A673 (cell line): ENCODE measurements at regions not wholly inside any gene's neighbourhood (a gene's known extent, or its start where the extent isn't known, plus 50 kb on each side); places are given as distances from the start of the nearest gene placed in this dataset.

Source experiments
- BruUV-seq: library from RNA; stranded (reverse); fragments of 400-500 nt; replicated peaks from 2 replicates; lab custom pipeline; 2021; lab: Mats Ljungman, UMichigan
- CTCF ChIA-PET: fragments of 300-600 bp; sonication (Branson Sonifier 250); formaldehyde crosslinking; loops from one replicate; lab custom pipeline; 2022; ENCODE audit warnings: antibody characterized with exemption; lab: Charles Lee
- POLR2A ChIA-PET: fragments of 300-600 bp; sonication (Branson Sonifier 250); formaldehyde crosslinking; loops from one replicate; lab custom pipeline; 2022; ENCODE audit warnings: antibody characterized with exemption; ENCODE audit not compliant: low non-redundant PET; lab: Charles Lee
- DNase-seq: peaks from one replicate; pipeline ENCODE4 v3.0.0-alpha.2; 2015; ENCODE audit warnings: low spot score
- H3K27ac ChIP-seq: fragments of 200-600 bp; sonication (generic); 2 replicates; pipeline ENCODE4 v1.5.1; 2016; ENCODE audit warnings: mixed run types, low read depth, mild to moderate bottlenecking, mixed read lengths, antibody characterized with exemption, low read length; ENCODE audit not compliant: poor library complexity, severe bottlenecking
- H3K27me3 ChIP-seq: fragments of 200-600 bp; sonication (generic); replicated peaks from 2 replicates; pipeline ENCODE4 v1.6.1; 2017; ENCODE audit warnings: mixed run types, low read depth, mild to moderate bottlenecking, mixed read lengths, antibody characterized with exemption, low read length; ENCODE audit not compliant: insufficient read depth, poor library complexity
- H3K36me3 ChIP-seq: fragments of 200-600 bp; sonication (generic); 2 replicates; pipeline ENCODE4 v1.6.1; 2016; ENCODE audit warnings: mixed run types, mild to moderate bottlenecking, mixed read lengths, antibody characterized with exemption, low read length; ENCODE audit not compliant: insufficient read depth, poor library complexity, severe bottlenecking
- H3K4me1 ChIP-seq: fragments of 200-600 bp; sonication (generic); 2 replicates; pipeline ENCODE4 v1.6.1; 2017; ENCODE audit warnings: mixed run types, mild to moderate bottlenecking, mixed read lengths, antibody characterized with exemption, low read length; ENCODE audit not compliant: insufficient read depth, poor library complexity, severe bottlenecking
- H3K4me3 ChIP-seq: fragments of 200-600 bp; sonication (generic); 2 replicates; pipeline ENCODE4 v1.5.1; 2016; ENCODE audit warnings: low read depth, mixed run types, mild to moderate bottlenecking, mixed read lengths, low read length; ENCODE audit not compliant: poor library complexity, severe bottlenecking
- H3K9me3 ChIP-seq: fragments of 200-600 bp; sonication (generic); 2 replicates; pipeline ENCODE4 v1.6.1; 2016; ENCODE audit warnings: mixed run types, low read depth, mild to moderate bottlenecking, mixed read lengths, antibody characterized with exemption, low read length; ENCODE audit not compliant: poor library complexity, severe bottlenecking
- EZH2 ChIP-seq: fragments of 200-600 bp; sonication (generic); IDR thresholded peaks from 2 replicates; pipeline ENCODE4 v1.6.1; 2017; ENCODE audit warnings: borderline replicate concordance, low read depth, mild to moderate bottlenecking, mixed read lengths, antibody characterized with exemption, low read length; ENCODE audit not compliant: poor library complexity, severe bottlenecking
- intact Hi-C: fragments of 100-400 bp; cut with micrococcal nuclease; formaldehyde crosslinking; loops from one replicate; pipeline ENCODE4 v1.10.0; 2022; ENCODE audit not compliant: unreplicated experiment
- TF ChIP-seq, protein P1 (sequence below): fragments of 300-800, 200-600 bp; sonication (generic); conservative IDR thresholded peaks from 2 replicates; pipeline ENCODE4 v1.5.1; 2017; ENCODE audit warnings: low read depth, mild to moderate bottlenecking, antibody characterized with exemption, low read length, moderate library complexity, mixed read lengths

DNA sequence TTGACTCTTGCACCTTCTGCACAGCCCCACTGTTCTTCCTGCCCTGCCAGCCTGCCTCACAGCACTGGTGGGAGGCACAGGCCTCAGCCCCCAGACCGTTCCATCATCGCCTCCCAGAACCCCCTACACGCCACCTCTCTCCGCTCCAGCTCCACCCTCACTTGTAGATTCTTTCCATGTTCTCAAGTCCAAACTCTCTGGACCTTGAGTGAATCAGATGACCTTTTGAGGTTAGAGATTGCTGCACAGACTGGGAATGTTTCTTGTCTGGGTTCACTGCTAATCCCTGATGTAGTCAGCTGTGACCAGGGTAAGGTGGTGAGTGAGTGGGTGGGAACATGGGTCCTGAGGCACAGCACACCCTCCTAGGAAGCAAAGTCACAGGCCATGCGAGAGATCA is 272.4 kb downstream of the IRF8 start:
- no TSS peak for BruUV-seq
- peaks cover 57% of the 10 kb centered on the region for H3K27me3 ChIP-seq
- H3K9me3 ChIP-seq: peaks cover under 1% of the 10 kb centered on the region
- H3K4me3 ChIP-seq: no peak overlapping the region
- H3K36me3 ChIP-seq: no peaks in the 10 kb centered on the region
- no peak overlapping the region for H3K27ac ChIP-seq
- intact Hi-C loops: no loop called here
- POLR2A ChIA-PET: no interaction called here
- no peak for TF ChIP-seq EZH2
- TF ChIP-seq, protein P1, sequence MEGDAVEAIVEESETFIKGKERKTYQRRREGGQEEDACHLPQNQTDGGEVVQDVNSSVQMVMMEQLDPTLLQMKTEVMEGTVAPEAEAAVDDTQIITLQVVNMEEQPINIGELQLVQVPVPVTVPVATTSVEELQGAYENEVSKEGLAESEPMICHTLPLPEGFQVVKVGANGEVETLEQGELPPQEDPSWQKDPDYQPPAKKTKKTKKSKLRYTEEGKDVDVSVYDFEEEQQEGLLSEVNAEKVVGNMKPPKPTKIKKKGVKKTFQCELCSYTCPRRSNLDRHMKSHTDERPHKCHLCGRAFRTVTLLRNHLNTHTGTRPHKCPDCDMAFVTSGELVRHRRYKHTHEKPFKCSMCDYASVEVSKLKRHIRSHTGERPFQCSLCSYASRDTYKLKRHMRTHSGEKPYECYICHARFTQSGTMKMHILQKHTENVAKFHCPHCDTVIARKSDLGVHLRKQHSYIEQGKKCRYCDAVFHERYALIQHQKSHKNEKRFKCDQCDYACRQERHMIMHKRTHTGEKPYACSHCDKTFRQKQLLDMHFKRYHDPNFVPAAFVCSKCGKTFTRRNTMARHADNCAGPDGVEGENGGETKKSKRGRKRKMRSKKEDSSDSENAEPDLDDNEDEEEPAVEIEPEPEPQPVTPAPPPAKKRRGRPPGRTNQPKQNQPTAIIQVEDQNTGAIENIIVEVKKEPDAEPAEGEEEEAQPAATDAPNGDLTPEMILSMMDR: no peak
- no peak for DNase-seq
- CTCF ChIA-PET: no interaction called here
- no peaks in the 10 kb centered on the region for H3K4me1 ChIP-seq

DNA sequence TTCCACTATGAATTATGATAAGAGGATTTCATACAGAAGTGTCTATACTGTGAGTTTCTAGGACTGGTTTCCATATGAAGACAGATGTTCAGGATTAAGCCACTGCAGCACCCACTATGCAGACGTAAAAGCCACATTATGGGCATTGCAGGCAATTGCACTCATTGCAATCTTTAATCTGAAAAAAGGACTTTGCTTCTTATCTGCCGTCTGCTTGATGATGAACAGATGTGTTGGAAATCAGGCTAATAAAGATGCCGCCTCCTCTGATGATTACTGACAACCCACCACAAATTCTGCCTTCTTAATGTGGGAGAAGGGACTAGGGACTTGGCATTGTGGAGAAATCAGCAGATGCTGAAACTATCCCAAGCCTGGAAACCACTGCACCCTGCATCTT is 276.9 kb downstream of the IRF8 start:
- TF ChIP-seq, protein P1: no peak
- no peak for TF ChIP-seq EZH2
- intact Hi-C loops: no loop called here
- H3K27me3 ChIP-seq: peaks cover 36% of the 10 kb centered on the region

DNA sequence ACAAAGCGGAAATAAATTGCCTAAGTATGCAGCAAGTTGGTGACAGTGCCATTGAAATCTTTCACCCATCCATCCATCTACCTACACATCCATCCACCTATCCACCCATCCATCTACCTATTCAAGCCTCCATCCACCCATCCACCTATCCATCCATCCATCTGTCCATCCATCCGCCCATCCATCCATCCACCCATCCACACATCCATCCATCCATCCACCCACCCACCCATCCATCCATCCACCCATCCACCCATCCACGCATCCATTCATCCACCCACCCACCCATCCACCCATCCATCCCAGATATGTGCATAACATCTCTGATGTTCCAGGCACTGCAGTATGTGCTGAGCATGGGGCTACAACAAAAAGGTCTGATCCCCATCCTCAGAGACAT is 277.5 kb downstream of the IRF8 start:
- H3K36me3 ChIP-seq: no peaks in the 10 kb centered on the region
- intact Hi-C loops: no loop called here
- H3K4me3 ChIP-seq: no peak overlapping the region
- TF ChIP-seq EZH2: no peak
- TF ChIP-seq, protein P1: no peak
- no peak for DNase-seq
- H3K27ac ChIP-seq: no peak overlapping the region
- ChIA-PET CTCF (no interaction called here), POLR2A (no interaction called here)
- H3K27me3 ChIP-seq: peaks cover 33% of the 10 kb centered on the region
- no peaks in the 10 kb centered on the region for H3K9me3 ChIP-seq
- no peaks in the 10 kb centered on the region for H3K4me1 ChIP-seq
- no TSS peak for BruUV-seq

More for the DNA sequence above, 276.9 kb downstream of the IRF8 start:
- POLR2A ChIA-PET: no interaction called here
- DNase-seq: no peak
- H3K9me3 ChIP-seq: no peaks in the 10 kb centered on the region
- BruUV-seq: no TSS peak
- H3K4me1 ChIP-seq: no peaks in the 10 kb centered on the region
- CTCF ChIA-PET: no interaction called here
- no peak overlapping the region for H3K4me3 ChIP-seq
- H3K36me3 ChIP-seq: no peaks in the 10 kb centered on the region
- no peak overlapping the region for H3K27ac ChIP-seq
